DOHH2 (cell line): ENCODE measurements at regions not wholly inside any gene's neighbourhood (a gene's known extent, or its start where the extent isn't known, plus 50 kb on each side); places are given as distances from the start of the nearest gene placed in this dataset.

ENCODE experiments used
- H3F3A ChIP-seq: fragments of 200-600 bp; sonication (generic), shearing (Covaris generic); 2 replicates; pipeline ENCODE4 v1.6.0; 2016; ENCODE audit warnings: antibody characterized with exemption, mild to moderate bottlenecking; ENCODE audit not compliant: control insufficient read depth, insufficient read depth
- H3K27ac ChIP-seq: fragments of 200-600 bp; sonication (generic); 2 replicates; pipeline ENCODE4 v1.5.1; 2014; ENCODE audit warnings: low read depth, mild to moderate bottlenecking, low read length, moderate library complexity
- H3K27me3 ChIP-seq: fragments of 200-600 bp; sonication (generic); 2 replicates; pipeline ENCODE4 v1.6.1; 2014; ENCODE audit warnings: mild to moderate bottlenecking, low read length, mixed read lengths; ENCODE audit not compliant: control insufficient read depth
- H3K36me3 ChIP-seq: fragments of 200-600 bp; sonication (generic); 2 replicates; pipeline ENCODE4 v1.6.1; 2014; ENCODE audit warnings: mild to moderate bottlenecking, low read length, moderate library complexity, mixed read lengths; ENCODE audit not compliant: control insufficient read depth
- H3K4me1 ChIP-seq: fragments of 200-600 bp; sonication (generic); 2 replicates; pipeline ENCODE4 v1.6.1; 2014; ENCODE audit warnings: mild to moderate bottlenecking, low read length, mixed read lengths; ENCODE audit not compliant: control insufficient read depth
- H3K4me2 ChIP-seq: fragments of 200-600 bp; sonication (generic); 2 replicates; pipeline ENCODE4 v1.6.0; 2014; ENCODE audit warnings: mild to moderate bottlenecking, low read length, moderate library complexity
- H3K4me3 ChIP-seq: fragments of 200-600 bp; sonication (generic); 2 replicates; pipeline ENCODE4 v1.5.1; 2014; ENCODE audit warnings: mild to moderate bottlenecking, low read length, mixed read lengths
- H3K79me2 ChIP-seq: fragments of 200-600 bp; sonication (generic); 2 replicates; pipeline ENCODE4 v1.6.1; 2014; ENCODE audit warnings: mild to moderate bottlenecking, low read length, mixed read lengths; ENCODE audit not compliant: control insufficient read depth
- H3K9me2 ChIP-seq: fragments of 200-600 bp; sonication (generic); replicated peaks from 2 replicates; pipeline ENCODE4 v1.6.1; 2014; ENCODE audit warnings: mild to moderate bottlenecking, low read length, mixed read lengths; ENCODE audit not compliant: control insufficient read depth
- H3K9me3 ChIP-seq: fragments of 200-600 bp; sonication (generic); 2 replicates; pipeline ENCODE4 v1.6.1; 2014; ENCODE audit warnings: antibody characterized with exemption, low read length, mixed read lengths; ENCODE audit not compliant: control insufficient read depth, insufficient read depth
- H4K20me1 ChIP-seq: fragments of 200-600 bp; sonication (generic); 2 replicates; pipeline ENCODE4 v1.6.0; 2014; ENCODE audit warnings: low read depth, mild to moderate bottlenecking, antibody characterized with exemption, low read length, moderate library complexity; ENCODE audit not compliant: control insufficient read depth, insufficient read depth
- CTCF ChIP-seq: fragments of 200-600 bp; sonication (generic); IDR thresholded peaks from one replicate; pipeline ENCODE4 v1.5.1; 2014; ENCODE audit warnings: antibody characterized with exemption, mild to moderate bottlenecking, low read depth, low read length; ENCODE audit not compliant: poor library complexity, severe bottlenecking
- EZH2phosphoT487 ChIP-seq: fragments of 200-600 bp; sonication (generic); IDR thresholded peaks from 2 replicates; pipeline ENCODE4 v1.6.1; 2017; ENCODE audit warnings: borderline replicate concordance, mild to moderate bottlenecking, antibody characterized with exemption, low read length, moderate library complexity, mixed read lengths

GRCh38 chr14:55773312-55773711, 193.3 kb downstream of the KTN1 start:
- no peak overlapping the region for H3K4me3 ChIP-seq
- H3K9me2 ChIP-seq = no peaks in the 10 kb centered on the region; the same call in 1 of the 2 replicates
- no peaks in the 10 kb centered on the region for H3K36me3 ChIP-seq
- no peak overlapping the region for H3K27ac ChIP-seq
- H3K27me3 ChIP-seq = no peaks in the 10 kb centered on the region; the same call in none of the 2 replicates
- TF ChIP-seq EZH2phosphoT487 (no peak), CTCF (no peak)
- no peaks in the 10 kb centered on the region for H3F3A ChIP-seq
- H3K4me2 ChIP-seq = no peak overlapping the region
- no peaks in the 10 kb centered on the region for H3K9me3 ChIP-seq
- no peaks in the 10 kb centered on the region for H4K20me1 ChIP-seq
- no peaks in the 10 kb centered on the region for H3K4me1 ChIP-seq
- H3K79me2 ChIP-seq = no peaks in the 10 kb centered on the region

GRCh38 chr14:55773984-55774545, 194.1 kb downstream of the KTN1 start:
- no peaks in the 10 kb centered on the region for H4K20me1 ChIP-seq
- H3K27ac ChIP-seq = no peak overlapping the region
- no peak overlapping the region for H3K4me3 ChIP-seq
- H3K4me2 ChIP-seq = no peak overlapping the region
- no peaks in the 10 kb centered on the region for H3F3A ChIP-seq
- no peaks in the 10 kb centered on the region for H3K79me2 ChIP-seq
- H3K36me3 ChIP-seq = no peaks in the 10 kb centered on the region
- H3K9me3 ChIP-seq = no peaks in the 10 kb centered on the region
- no peaks in the 10 kb centered on the region; the same call in 1 of the 2 replicates for H3K9me2 ChIP-seq
- H3K27me3 ChIP-seq = no peaks in the 10 kb centered on the region; the same call in none of the 2 replicates
- no peak for TF ChIP-seq CTCF
- TF ChIP-seq EZH2phosphoT487 = no peak
- no peaks in the 10 kb centered on the region for H3K4me1 ChIP-seq

- no peaks in the 10 kb centered on the region for H4K20me1 ChIP-seq
- no peak overlapping the region for H3K4me2 ChIP-seq
- H3K79me2 ChIP-seq = no peaks in the 10 kb centered on the region
- no peak for TF ChIP-seq EZH2phosphoT487
- H3F3A ChIP-seq = no peaks in the 10 kb centered on the region
- no peaks in the 10 kb centered on the region for H3K4me1 ChIP-seq
- H3K27ac ChIP-seq = no peak overlapping the region
- no peak overlapping the region for H3K4me3 ChIP-seq
- H3K9me3 ChIP-seq = no peaks in the 10 kb centered on the region
- H3K9me2 ChIP-seq = no peaks in the 10 kb centered on the region; the same call in 1 of the 2 replicates
- H3K27me3 ChIP-seq = no peaks in the 10 kb centered on the region; the same call in 1 of the 2 replicates
- no peaks in the 10 kb centered on the region for H3K36me3 ChIP-seq
Measured at GRCh38 chr14:55777877-55778276, 197.9 kb downstream of the KTN1 start.

GRCh38 chr14:55780156-55780946, 200.3 kb downstream of the KTN1 start:
- Histone ChIP-seq H3F3A (no peaks in the 10 kb centered on the region), H3K9me3 (no peaks in the 10 kb centered on the region), H3K27me3 (no peaks in the 10 kb centered on the region), H3K79me2 (no peaks in the 10 kb centered on the region), H3K4me2 (no peak overlapping the region), H3K4me3 (no peak overlapping the region), H3K4me1 (no peaks in the 10 kb centered on the region), H4K20me1 (no peaks in the 10 kb centered on the region), H3K9me2 (no peaks in the 10 kb centered on the region), H3K36me3 (no peaks in the 10 kb centered on the region), H3K27ac (no peak overlapping the region)
- TF ChIP-seq EZH2phosphoT487 (no peak), CTCF (no peak)
